Fibroblast of lung (primary cell): ENCODE measurements at regions not wholly inside any gene's neighbourhood (a gene's known extent, or its start where the extent isn't known, plus 50 kb on each side); places are given as distances from the start of the nearest gene placed in this dataset.

ENCODE experiments used
- DNase-seq, 2 donors: peaks; one replicate each; pipeline versions ENCODE4 v3.0.0 to v3.0.0-alpha.2; 2010; ENCODE audit warnings: low read depth in 2 of 2
- H2AFZ ChIP-seq: 2 replicates; pipeline ENCODE4 v1.5.1; 2012; ENCODE audit warnings: low read length, control low read depth, inconsistent platforms
- H3K27ac ChIP-seq: 2 replicates; pipeline ENCODE4 v1.5.1; 2011; ENCODE audit warnings: low read length, control low read depth; ENCODE audit not compliant: insufficient read depth
- H3K27me3 ChIP-seq: 2 replicates; pipeline ENCODE4 v1.5.1; 2011; ENCODE audit warnings: mild to moderate bottlenecking, low read length; ENCODE audit not compliant: control insufficient read depth, insufficient read depth
- H3K36me3 ChIP-seq: 2 replicates; pipeline ENCODE4 v1.5.1; 2011; ENCODE audit warnings: low read length; ENCODE audit not compliant: control insufficient read depth, insufficient read depth
- H3K4me1 ChIP-seq: 2 replicates; pipeline ENCODE4 v1.5.1; 2011; ENCODE audit warnings: low read length; ENCODE audit not compliant: control insufficient read depth, insufficient read depth; ENCODE audit errors: extremely low read depth
- H3K4me2 ChIP-seq: 2 replicates; pipeline ENCODE4 v1.5.1; 2011; ENCODE audit warnings: low read length, control low read depth; ENCODE audit not compliant: insufficient read depth; ENCODE audit errors: extremely low read depth
- H3K4me3 ChIP-seq, 4 experiments: fragments of 200-600 bp in 1 of 4; sonication (generic) in 1 of 4; replicated peaks in 1 of 4; 2 replicates each; pipeline ENCODE4 v1.5.1; 2011 to 2016; ENCODE audit warnings: low read length in 4 of 4, low read depth in 3 of 4, mild to moderate bottlenecking in 3 of 4, control low read depth in 2 of 4, inconsistent platforms in 1 of 4, mixed read lengths in 1 of 4; ENCODE audit not compliant: insufficient read depth in 1 of 4; ENCODE audit errors: control extremely low read depth in 1 of 4
- H3K79me2 ChIP-seq: 2 replicates; pipeline ENCODE4 v1.5.1; 2012; ENCODE audit warnings: mild to moderate bottlenecking, low read length, inconsistent platforms; ENCODE audit not compliant: control insufficient read depth, insufficient read depth
- H3K9ac ChIP-seq: 2 replicates; pipeline ENCODE4 v1.5.1; 2011; ENCODE audit warnings: mild to moderate bottlenecking, low read length, control low read depth; ENCODE audit not compliant: insufficient read depth
- H3K9me3 ChIP-seq: 2 replicates; pipeline ENCODE4 v1.5.1; 2012; ENCODE audit warnings: low read depth, low read length; ENCODE audit not compliant: control insufficient read depth, insufficient read depth
- H4K20me1 ChIP-seq: 2 replicates; pipeline ENCODE4 v1.5.1; 2011; ENCODE audit warnings: low read length; ENCODE audit not compliant: control insufficient read depth, insufficient read depth; ENCODE audit errors: extremely low read depth
- CTCF ChIP-seq, 2 donors: IDR thresholded peaks in 1 of 2; conservative IDR thresholded peaks in 1 of 2; 1 replicate in 1 of 2; 2 replicates in 1 of 2; pipeline ENCODE4 v1.5.1; 2011 to 2012; ENCODE audit warnings: low read length in 2 of 2, control low read depth in 1 of 2, inconsistent platforms in 1 of 2, low read depth in 1 of 2, mild to moderate bottlenecking in 1 of 2
- EZH2 ChIP-seq: IDR thresholded peaks from 2 replicates; pipeline ENCODE4 v1.5.1; 2012; ENCODE audit warnings: low read length, control low read depth, mild to moderate bottlenecking; ENCODE audit errors: missing control alignments

DNA sequence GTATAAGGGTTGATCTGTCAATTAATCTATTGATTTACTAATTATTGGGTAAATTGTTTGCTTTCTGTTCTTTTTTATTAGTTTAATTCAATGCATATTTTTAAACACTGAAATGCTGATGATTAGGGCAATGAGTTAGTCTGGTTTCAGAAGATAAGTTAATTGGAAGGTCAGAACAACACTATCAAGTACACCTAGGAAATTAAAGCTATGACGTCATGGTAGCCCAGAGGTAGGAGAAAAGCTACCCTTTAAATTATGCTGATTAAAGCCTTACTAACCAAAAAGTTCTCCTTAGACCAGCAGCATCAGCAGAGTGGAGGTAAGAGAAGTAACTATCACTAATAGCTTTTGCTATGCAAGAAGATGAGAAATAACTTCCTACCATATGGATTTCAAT, 770.4 kb upstream of the ARPP21 start:
- no peak for TF ChIP-seq EZH2
- TF ChIP-seq CTCF (conservative IDR thresholded peaks at IDR 0.05 in 1 of 2, IDR thresholded peaks at IDR 0.05 in 1 of 2; ENCODE audit: low read depth in 1 of 2, low read length in 2 of 2) = no peak
- no peak overlapping the region for H2AFZ ChIP-seq
- no peak overlapping the region for H3K4me2 ChIP-seq
- no peak overlapping the region for H3K9ac ChIP-seq
- no peaks in the 10 kb centered on the region for H4K20me1 ChIP-seq
- DNase-seq = no peak
- no peaks in the 10 kb centered on the region for H3K9me3 ChIP-seq
- H3K36me3 ChIP-seq = no peaks in the 10 kb centered on the region
- H3K4me1 ChIP-seq = no peaks in the 10 kb centered on the region
- H3K4me3 ChIP-seq = no peak overlapping the region
- H3K27ac ChIP-seq = no peak overlapping the region
- no peaks in the 10 kb centered on the region for H3K79me2 ChIP-seq
- no peaks in the 10 kb centered on the region for H3K27me3 ChIP-seq

- H3K79me2 ChIP-seq = no peaks in the 10 kb centered on the region
- no peak overlapping the region for H3K9ac ChIP-seq
- no peak for DNase-seq
- H4K20me1 ChIP-seq = no peaks in the 10 kb centered on the region
- TF ChIP-seq CTCF (conservative IDR thresholded peaks at IDR 0.05 in 1 of 2, IDR thresholded peaks at IDR 0.05 in 1 of 2; ENCODE audit: low read depth in 1 of 2, low read length in 2 of 2) = no peak
- TF ChIP-seq EZH2 = no peak
- H3K4me3 ChIP-seq = no peak overlapping the region
- H3K27me3 ChIP-seq = no peaks in the 10 kb centered on the region
- H3K36me3 ChIP-seq = no peaks in the 10 kb centered on the region
- no peaks in the 10 kb centered on the region for H3K9me3 ChIP-seq
- no peaks in the 10 kb centered on the region for H3K4me1 ChIP-seq
- H3K4me2 ChIP-seq = no peak overlapping the region
- H2AFZ ChIP-seq = no peak overlapping the region
- no peak overlapping the region for H3K27ac ChIP-seq
Measured at GRCh38 chr3:34869696-34870095, 769.6 kb upstream of the ARPP21 start.

GRCh38 chr3:34872406-34872805, 766.9 kb upstream of the ARPP21 start:
- TF ChIP-seq CTCF (conservative IDR thresholded peaks at IDR 0.05 in 1 of 2, IDR thresholded peaks at IDR 0.05 in 1 of 2; ENCODE audit: low read depth in 1 of 2, low read length in 2 of 2) (no peak), EZH2 (no peak)
- H3K4me3 ChIP-seq = no peak overlapping the region

More at GRCh38 chr3:34872406-34872805, 766.9 kb upstream of the ARPP21 start:
- Histone ChIP-seq H3K27ac (no peak overlapping the region), H3K9me3 (no peaks in the 10 kb centered on the region), H2AFZ (no peak overlapping the region), H3K79me2 (no peaks in the 10 kb centered on the region), H3K4me1 (no peaks in the 10 kb centered on the region), H3K9ac (no peak overlapping the region), H3K4me2 (no peak overlapping the region), H3K36me3 (no peaks in the 10 kb centered on the region), H3K27me3 (no peaks in the 10 kb centered on the region), H4K20me1 (no peaks in the 10 kb centered on the region)
- DNase-seq = no peak
